ENCODE measurements at regions not wholly inside any gene's neighbourhood (a gene's known extent, or its start where the extent isn't known, plus 50 kb on each side); places are given as distances from the start of the nearest gene placed in this dataset.
A peak's percentile ranks its signal among the peaks of the same experiment; 100 is the strongest.

GRCh38 chr12:130101370-130101769 is 60.9 kb upstream of the FZD10 start:
- no peak for DNase-seq
- no peak overlapping the region for H3K27ac ChIP-seq
- peaks cover 0 to 81% (median 6%) of the 10 kb centered on the region in 3 donors for H3K27me3 ChIP-seq
- H3K4me1 ChIP-seq = peaks cover 0 to 8% (median 3%) of the 10 kb centered on the region in 4 donors
- TF ChIP-seq POLR2A (IDR thresholded peaks at IDR 0.05) (no peak), CTCF (IDR thresholded peaks at IDR 0.05) (no peak), EP300 (IDR thresholded peaks at IDR 0.05) (no peak), POLR2AphosphoS5 (IDR thresholded peaks at IDR 0.05) (no peak)
- 33 to 43% (median 38%) methylated on average over 7 of the region's 7 CpGs for WGBS, 5 donors
- intact Hi-C loops (cut with DNase I; ENCODE audit: low total_unique reads) = no loop called here
- peaks cover 0 to 13% (median 3%) of the 10 kb centered on the region in 4 donors for H3K9me3 ChIP-seq
- H3K4me3 ChIP-seq = no peak overlapping the region
- no peaks in the 10 kb centered on the region for H3K36me3 ChIP-seq

GRCh38 chr12:130102266-130102665 is 60.0 kb upstream of the FZD10 start:
- DNase-seq = no peak
- Histone ChIP-seq H3K4me1 (peaks cover 0 to 8% (median 3%) of the 10 kb centered on the region in 4 donors), H3K9me3 (peaks cover 0 to 13% (median 3%) of the 10 kb centered on the region in 4 donors), H3K4me3 (no peak overlapping the region), H3K27me3 (peaks cover 0 to 77% (median 6%) of the 10 kb centered on the region in 3 donors), H3K36me3 (no peaks in the 10 kb centered on the region), H3K27ac (no peak overlapping the region)
- WGBS, 5 donors = 43 to 62% (median 48%) methylated on average over 3 of the region's 3 CpGs
- no peak for TF ChIP-seq CTCF (IDR thresholded peaks at IDR 0.05)
- intact Hi-C loops (cut with DNase I; ENCODE audit: low total_unique reads) = no loop called here

- WGBS, 5 donors = 2 to 7% (median 5%) methylated on average over 15 to 16 of the region's 16 CpGs
- peaks cover 0 to 8% (median 3%) of the 10 kb centered on the region in 4 donors for H3K4me1 ChIP-seq
- peaks cover 0 to 58% (median 6%) of the 10 kb centered on the region in 3 donors for H3K27me3 ChIP-seq
- intact Hi-C loops (cut with DNase I; ENCODE audit: low total_unique reads) = no loop called here
- H3K4me3 ChIP-seq = no peak overlapping the region
- peak in 1 of 2 donors; percentile 65 for DNase-seq
- H3K27ac ChIP-seq = no peak overlapping the region
- no peaks in the 10 kb centered on the region for H3K36me3 ChIP-seq
- peaks cover 0 to 17% (median 12%) of the 10 kb centered on the region in 4 donors for H3K9me3 ChIP-seq
- TF ChIP-seq CTCF (IDR thresholded peaks at IDR 0.05) (no peak), POLR2AphosphoS5 (IDR thresholded peaks at IDR 0.05) (no peak), POLR2A (IDR thresholded peaks at IDR 0.05) (no peak)
Measured at GRCh38 chr12:130104571-130105106, 57.6 kb upstream of the FZD10 start.

GRCh38 chr12:130109062-130109945 is 53.0 kb upstream of the FZD10 start:
- WGBS, 5 donors = 85 to 90% (median 89%) methylated on average over 16 of the region's 16 CpGs
- H3K27me3 ChIP-seq = peaks cover 0 to 56% (median 4%) of the 10 kb centered on the region in 3 donors
- peaks cover 0 to 8% (median 2%) of the 10 kb centered on the region in 4 donors for H3K4me1 ChIP-seq
- intact Hi-C loops (cut with DNase I; ENCODE audit: low total_unique reads) = no loop called here
- H3K4me3 ChIP-seq = no peak overlapping the region
- H3K36me3 ChIP-seq = no peaks in the 10 kb centered on the region
- no peak for TF ChIP-seq POLR2A (IDR thresholded peaks at IDR 0.05)
- no peak for TF ChIP-seq CTCF (IDR thresholded peaks at IDR 0.05)
- DNase-seq = no peak
- H3K9me3 ChIP-seq = peaks cover 0 to 12% (median 7%) of the 10 kb centered on the region in 4 donors
- H3K27ac ChIP-seq = no peak overlapping the region

Data from stomach (tissue), 8 donors.